ENCODE measurements at regions not wholly inside any gene's neighbourhood (a gene's known extent, or its start where the extent isn't known, plus 50 kb on each side); places are given as distances from the start of the nearest gene placed in this dataset.

DNA sequence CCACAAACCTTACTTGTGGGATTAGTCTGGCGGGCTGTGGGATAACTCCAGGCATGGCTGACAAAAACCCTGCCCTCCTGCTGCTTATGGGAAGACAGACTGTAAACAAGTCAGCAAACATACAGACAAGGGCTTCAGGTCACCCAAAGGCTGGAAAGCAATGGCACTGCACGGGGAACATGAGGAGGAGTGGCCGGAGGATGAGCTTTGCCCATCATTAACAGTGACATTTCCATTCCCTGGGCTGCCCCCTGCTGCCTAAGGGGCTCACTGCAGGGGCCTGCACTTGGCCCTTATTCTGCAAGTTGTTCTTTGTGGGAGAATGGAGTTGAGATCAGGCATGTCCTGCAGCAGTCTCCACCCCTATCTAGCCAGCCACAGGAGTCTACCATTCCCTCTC is 91.3 kb downstream of the UQCRFS1 start:
- TF ChIP-seq POLR2A (IDR thresholded peaks at IDR 0.05), result no peak
- TF ChIP-seq, protein P1, sequence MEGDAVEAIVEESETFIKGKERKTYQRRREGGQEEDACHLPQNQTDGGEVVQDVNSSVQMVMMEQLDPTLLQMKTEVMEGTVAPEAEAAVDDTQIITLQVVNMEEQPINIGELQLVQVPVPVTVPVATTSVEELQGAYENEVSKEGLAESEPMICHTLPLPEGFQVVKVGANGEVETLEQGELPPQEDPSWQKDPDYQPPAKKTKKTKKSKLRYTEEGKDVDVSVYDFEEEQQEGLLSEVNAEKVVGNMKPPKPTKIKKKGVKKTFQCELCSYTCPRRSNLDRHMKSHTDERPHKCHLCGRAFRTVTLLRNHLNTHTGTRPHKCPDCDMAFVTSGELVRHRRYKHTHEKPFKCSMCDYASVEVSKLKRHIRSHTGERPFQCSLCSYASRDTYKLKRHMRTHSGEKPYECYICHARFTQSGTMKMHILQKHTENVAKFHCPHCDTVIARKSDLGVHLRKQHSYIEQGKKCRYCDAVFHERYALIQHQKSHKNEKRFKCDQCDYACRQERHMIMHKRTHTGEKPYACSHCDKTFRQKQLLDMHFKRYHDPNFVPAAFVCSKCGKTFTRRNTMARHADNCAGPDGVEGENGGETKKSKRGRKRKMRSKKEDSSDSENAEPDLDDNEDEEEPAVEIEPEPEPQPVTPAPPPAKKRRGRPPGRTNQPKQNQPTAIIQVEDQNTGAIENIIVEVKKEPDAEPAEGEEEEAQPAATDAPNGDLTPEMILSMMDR (IDR thresholded peaks at IDR 0.05), result no peak
- no peak for TF ChIP-seq POLR2AphosphoS5 (IDR thresholded peaks at IDR 0.05)
